Coronary artery (tissue), 2 donors: ENCODE measurements at regions not wholly inside any gene's neighbourhood (a gene's known extent, or its start where the extent isn't known, plus 50 kb on each side); places are given as distances from the start of the nearest gene placed in this dataset.
"Not testable (repeated sequence)": the region's sequence is repeated elsewhere in the genome, so short reads cannot be mapped to it uniquely, and the experiment has no call there.

Experiments
- DNase-seq: peaks from one replicate; pipeline ENCODE4 v3.0.0-alpha.2; 2017; ENCODE audit warnings: low spot score
- H3K27ac ChIP-seq, 2 donors: fragments of 200-600 bp; sonication (generic); one replicate each; pipeline ENCODE4 v1.5.1; 2016 to 2019
- H3K4me3 ChIP-seq: fragments of 200-600 bp; sonication (generic); 2 replicates; pipeline ENCODE4 v1.5.1; 2016; ENCODE audit warnings: mild to moderate bottlenecking, moderate library complexity
- CTCF ChIP-seq: fragments of 200-600 bp; sonication (generic); IDR thresholded peaks from one replicate; pipeline ENCODE4 v1.5.1; 2019; ENCODE audit warnings: antibody characterized with exemption

- no peak overlapping the region for H3K27ac ChIP-seq
- no peak for DNase-seq
- TF ChIP-seq CTCF = no peak
- H3K4me3 ChIP-seq = no peak overlapping the region
These were observed 55.7 kb upstream of the FAT3 start for GRCh38 chr11:92168936-92169335.

- no peak for TF ChIP-seq CTCF
- H3K4me3 ChIP-seq = no peak overlapping the region
- DNase-seq = no peak
- no peak overlapping the region for H3K27ac ChIP-seq
These were observed 57.0 kb upstream of the FAT3 start for GRCh38 chr11:92167571-92167970.

GRCh38 chr11:92166335-92166734 is 58.3 kb upstream of the FAT3 start:
- no peak for DNase-seq
- H3K27ac ChIP-seq = no peak overlapping the region
- no peak overlapping the region for H3K4me3 ChIP-seq
- TF ChIP-seq CTCF = no peak

GRCh38 chr11:92163879-92164278 is 60.7 kb upstream of the FAT3 start:
- TF ChIP-seq CTCF = no peak
- no peak overlapping the region for H3K4me3 ChIP-seq
- DNase-seq = no peak

GRCh38 chr11:92162776-92163175 is 61.8 kb upstream of the FAT3 start:
- Histone ChIP-seq H3K27ac (no peak overlapping the region), H3K4me3 (no peak overlapping the region)
- TF ChIP-seq CTCF = no peak
- no peak for DNase-seq

More at GRCh38 chr11:92163879-92164278, 60.7 kb upstream of the FAT3 start:
- H3K27ac ChIP-seq = no peak overlapping the region

- no peak overlapping the region for H3K4me3 ChIP-seq
- H3K27ac ChIP-seq = no peak overlapping the region
- no peak for DNase-seq
- TF ChIP-seq CTCF = no peak
These were observed 64.7 kb upstream of the FAT3 start for GRCh38 chr11:92159931-92160330.

GRCh38 chr11:92157390-92157789 is 67.2 kb upstream of the FAT3 start:
- H3K4me3 ChIP-seq, DNase-seq: not testable (repeated sequence)

GRCh38 chr11:92154611-92155010 is 70.0 kb upstream of the FAT3 start:
- DNase-seq = no peak
- H3K27ac ChIP-seq = no peak overlapping the region
- H3K4me3 ChIP-seq = no peak overlapping the region
- TF ChIP-seq CTCF = no peak

More at GRCh38 chr11:92157390-92157789, 67.2 kb upstream of the FAT3 start:
- not testable (repeated sequence) for H3K27ac ChIP-seq
